ENCODE measurements at regions not wholly inside any gene's neighbourhood (a gene's known extent, or its start where the extent isn't known, plus 50 kb on each side); places are given as distances from the start of the nearest gene placed in this dataset.

DNA sequence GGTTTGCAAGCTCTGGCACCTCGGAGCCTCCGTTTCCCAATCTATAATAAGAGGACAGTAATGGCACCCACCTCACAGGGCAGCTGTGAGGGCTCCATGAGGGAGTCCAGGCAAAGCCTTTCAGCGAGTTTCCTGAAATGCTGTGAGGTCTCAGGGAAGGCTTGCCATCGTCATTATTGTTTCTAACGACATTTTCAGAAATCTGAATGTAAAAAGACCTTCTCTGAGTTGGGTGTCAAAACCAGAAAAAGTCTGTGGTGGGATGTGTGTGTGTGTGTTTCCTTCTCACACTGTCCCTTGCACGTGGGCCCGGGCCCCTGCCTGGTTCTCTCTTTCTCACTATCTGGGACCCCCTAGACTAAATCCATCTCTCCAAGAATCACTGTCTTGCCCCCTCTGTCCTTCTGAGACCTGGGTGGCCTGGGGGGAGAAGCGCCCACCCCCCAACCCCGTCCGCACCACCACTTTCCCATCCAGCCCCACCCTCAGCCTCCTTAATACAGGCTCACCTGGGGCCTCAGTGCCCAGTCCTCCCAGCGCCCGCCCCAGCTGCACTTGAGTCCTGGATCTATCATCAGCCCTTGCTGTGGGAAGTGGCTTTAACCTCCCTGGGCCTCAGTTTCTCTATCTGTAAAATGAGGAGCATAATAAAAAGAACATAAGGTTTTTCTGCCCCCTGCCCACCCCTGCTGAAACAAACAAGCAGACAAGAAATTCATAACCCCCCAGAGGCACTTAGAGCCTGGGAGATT is 180.3 kb downstream of the C9orf50 start:
- TF ChIP-seq, protein P1, sequence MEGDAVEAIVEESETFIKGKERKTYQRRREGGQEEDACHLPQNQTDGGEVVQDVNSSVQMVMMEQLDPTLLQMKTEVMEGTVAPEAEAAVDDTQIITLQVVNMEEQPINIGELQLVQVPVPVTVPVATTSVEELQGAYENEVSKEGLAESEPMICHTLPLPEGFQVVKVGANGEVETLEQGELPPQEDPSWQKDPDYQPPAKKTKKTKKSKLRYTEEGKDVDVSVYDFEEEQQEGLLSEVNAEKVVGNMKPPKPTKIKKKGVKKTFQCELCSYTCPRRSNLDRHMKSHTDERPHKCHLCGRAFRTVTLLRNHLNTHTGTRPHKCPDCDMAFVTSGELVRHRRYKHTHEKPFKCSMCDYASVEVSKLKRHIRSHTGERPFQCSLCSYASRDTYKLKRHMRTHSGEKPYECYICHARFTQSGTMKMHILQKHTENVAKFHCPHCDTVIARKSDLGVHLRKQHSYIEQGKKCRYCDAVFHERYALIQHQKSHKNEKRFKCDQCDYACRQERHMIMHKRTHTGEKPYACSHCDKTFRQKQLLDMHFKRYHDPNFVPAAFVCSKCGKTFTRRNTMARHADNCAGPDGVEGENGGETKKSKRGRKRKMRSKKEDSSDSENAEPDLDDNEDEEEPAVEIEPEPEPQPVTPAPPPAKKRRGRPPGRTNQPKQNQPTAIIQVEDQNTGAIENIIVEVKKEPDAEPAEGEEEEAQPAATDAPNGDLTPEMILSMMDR (conservative IDR thresholded peaks at IDR 0.05; ENCODE audit: low read depth, low read length) = no peak
- TF ChIP-seq EZH2phosphoT487 (IDR thresholded peaks at IDR 0.05; ENCODE audit: borderline replicate concordance, low read length) (no peak), EZH2 (IDR thresholded peaks at IDR 0.05; ENCODE audit: low read length, unreplicated experiment) (no peak)

All from PC-3 (cell line).